ENCODE measurements at regions not wholly inside any gene's neighbourhood (a gene's known extent, or its start where the extent isn't known, plus 50 kb on each side); places are given as distances from the start of the nearest gene placed in this dataset.

DNA sequence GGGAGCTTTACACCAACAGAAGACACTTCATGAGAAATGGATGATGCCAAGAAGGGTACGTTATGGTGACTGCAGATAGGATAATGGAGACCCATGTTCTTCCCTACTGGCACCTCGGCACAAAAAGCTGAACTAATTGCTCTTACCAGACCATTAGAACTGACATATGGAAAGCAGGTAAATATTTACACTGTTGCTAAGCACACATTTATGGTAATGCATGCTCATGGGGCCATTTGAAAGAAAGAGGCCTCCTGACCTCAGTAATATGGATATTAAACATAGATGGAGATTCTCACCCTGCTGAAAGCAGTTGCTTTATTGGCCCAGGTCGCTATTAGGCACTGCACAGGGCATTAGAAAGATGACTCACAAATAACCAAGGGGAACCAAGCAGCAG, 1759.6 kb downstream of the C4orf33 start:
- TF ChIP-seq CTCF (optimal IDR thresholded peaks at IDR 0.05 in 1 of 3, IDR thresholded peaks at IDR 0.05 in 1 of 3, conservative IDR thresholded peaks at IDR 0.05 in 1 of 3; ENCODE audit: extremely low read depth in 1 of 3, insufficient read depth in 2 of 3, low read length in 3 of 3), result no peak
- TF ChIP-seq EZH2 (IDR thresholded peaks at IDR 0.05; ENCODE audit: low read length), result no peak
